NCI-H1694 (cell line): ENCODE measurements at regions not wholly inside any gene's neighbourhood (a gene's known extent, or its start where the extent isn't known, plus 50 kb on each side); places are given as distances from the start of the nearest gene placed in this dataset.

ENCODE experiments used
- DNase-seq: peaks from one replicate; lab custom pipeline; 2025; lab: John Stamatoyannopoulos, UW

DNA sequence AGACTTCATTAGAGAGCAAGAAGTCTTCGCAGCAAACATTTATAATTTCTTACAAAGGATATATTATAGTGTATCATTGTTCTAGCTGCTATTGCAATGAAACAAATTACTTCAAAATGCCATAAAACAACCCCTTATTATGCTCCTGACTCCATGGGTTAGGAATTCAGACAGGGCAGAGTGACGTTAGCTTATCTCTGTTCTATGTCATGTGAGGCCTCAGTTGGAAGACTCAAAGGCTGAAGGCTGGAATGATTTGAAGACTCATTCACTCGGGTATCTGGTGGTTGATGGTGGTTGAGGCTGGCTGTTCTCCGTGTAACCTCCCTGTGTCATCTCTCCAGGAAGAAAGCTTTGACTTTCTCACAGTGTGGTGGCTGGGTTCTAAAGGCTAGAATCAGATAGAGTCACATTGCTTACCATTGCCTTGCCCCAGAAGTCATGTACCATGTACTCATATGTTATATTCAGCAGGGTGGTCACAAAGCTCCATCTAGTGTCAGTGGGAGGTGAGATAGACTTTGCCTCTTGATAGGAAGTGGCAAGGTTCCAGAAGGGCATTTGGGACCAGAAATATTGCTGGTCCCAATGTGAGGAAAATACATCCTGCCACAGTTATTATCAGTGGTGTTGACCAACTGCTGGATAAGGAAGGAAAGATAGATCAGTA, 226.9 kb downstream of the TMEM38B start:
- no peak for DNase-seq

DNA sequence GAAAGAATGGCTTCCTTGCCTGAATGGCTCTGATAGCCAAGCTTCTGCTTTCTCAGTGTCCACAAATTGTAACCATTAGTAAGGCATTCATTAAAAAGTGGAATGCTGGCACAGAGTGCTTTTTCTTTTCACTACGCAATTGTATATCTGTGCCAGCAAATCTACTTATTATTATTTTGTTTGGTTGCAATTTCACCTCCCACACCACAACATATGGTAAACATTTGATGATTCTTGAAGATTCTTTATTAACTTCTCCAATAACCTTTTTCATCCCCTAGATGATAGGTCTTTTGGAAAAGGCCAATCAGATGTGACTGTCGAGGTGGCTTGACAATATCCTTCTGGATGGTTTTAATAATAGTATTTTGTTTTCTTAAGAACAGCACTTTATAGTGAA, 234.1 kb downstream of the TMEM38B start:
- no peak for DNase-seq

DNA sequence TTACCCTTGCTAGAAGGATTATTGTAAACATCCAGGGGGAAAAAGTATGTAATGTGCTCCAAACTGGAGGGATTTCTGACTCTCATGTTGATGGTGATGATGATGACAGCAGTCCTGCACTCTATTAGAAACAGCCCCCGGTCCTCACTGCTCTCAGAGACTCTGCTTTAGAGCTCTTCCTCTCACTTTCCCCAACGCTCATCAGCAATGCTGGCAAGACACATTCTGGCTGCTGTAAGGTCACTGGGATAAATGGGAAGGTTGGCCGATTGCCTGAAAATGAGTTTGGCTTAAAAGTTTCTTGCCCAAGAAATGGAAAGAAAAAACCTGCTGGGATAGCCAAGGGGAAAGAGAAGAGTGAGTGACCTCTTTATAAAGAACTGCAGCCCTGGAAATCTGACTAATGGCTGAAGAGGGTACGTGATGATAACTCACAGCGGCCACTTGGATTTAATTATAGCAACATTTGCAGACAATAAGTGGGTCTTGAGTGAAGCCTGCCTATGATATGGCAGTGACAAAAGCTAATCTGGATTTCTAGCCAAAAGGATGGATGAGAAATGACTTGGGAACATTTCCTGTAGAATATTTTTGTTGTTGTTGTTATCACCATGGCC, 235.8 kb downstream of the TMEM38B start:
- no peak for DNase-seq

DNA sequence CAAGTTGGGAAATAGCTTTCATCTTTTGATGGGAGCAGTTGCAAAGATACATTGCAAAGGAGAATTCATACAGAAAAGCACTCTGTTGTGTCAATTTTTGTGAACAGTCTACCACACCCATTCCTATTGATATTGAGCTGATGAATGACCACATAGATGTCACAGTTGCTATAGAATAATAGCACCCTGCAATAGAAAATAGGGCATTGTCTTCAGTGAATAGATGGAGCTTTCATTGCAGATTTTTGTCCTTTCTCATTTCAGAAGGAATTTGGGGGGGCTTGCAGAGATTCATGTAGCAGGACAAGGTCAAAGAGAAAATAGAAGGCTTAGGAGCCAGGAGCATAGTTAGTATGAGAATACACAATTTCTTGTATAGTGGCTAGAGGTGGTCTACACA, 237.9 kb downstream of the TMEM38B start:
- DNase-seq, result no peak

DNA sequence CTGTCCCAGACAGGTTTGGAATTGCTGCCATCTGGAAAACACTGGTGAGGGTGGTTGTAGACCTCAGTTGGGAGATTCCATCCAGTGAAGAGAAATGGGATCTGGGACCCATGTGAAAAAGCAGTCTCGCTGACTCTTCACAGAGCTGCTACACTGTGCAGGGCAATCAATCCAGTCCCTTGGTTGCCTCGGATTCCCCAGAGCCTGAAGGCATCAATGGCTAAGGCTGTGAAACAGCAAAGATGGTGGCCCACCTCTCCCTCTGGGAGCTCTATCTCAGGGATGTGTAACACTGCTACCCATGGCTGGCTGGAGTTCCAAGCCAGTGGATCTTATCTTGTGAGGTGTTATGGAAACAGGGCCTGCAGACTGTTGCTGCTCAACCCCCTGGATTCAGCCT, 256.1 kb downstream of the TMEM38B start:
- no peak for DNase-seq

DNA sequence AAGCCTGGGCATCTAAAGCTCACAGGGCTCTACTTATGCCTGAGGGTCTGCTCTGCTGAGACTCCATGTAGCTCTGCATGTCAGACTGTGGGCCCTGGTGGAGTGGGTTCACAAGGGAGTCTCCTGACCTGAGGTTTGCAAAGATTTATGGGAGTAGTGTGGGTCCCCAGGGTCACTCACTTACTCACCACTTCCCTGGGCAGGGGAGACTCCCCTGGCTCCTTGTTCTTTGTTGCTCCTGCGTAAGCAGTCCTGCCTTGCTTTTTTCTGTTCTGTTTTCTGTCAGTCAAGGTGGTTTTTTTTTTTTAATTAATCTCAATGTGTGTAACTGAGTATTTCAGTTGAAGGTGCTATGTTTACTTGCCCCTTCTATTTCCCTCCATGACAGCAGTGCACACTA, 256.6 kb downstream of the TMEM38B start:
- DNase-seq, result no peak

DNA sequence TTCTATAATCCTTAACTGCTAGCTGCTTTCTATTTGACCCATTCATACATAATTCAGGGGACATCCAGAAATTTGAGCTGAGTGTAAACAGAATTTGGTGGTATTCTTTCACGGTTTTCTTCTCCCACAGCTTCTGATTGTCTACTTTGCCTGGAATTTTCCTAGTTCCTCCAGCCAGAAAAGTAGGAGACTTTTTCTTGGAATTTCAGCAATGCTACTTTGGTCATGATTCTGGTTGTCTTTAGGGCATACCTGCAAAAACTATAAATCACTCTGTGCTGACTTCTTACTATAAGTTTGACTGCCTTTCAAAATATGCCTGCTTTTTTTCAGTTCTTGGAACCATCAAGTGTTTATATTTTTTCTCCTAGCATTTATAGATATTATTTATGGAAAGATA, 260.2 kb downstream of the TMEM38B start:
- no peak for DNase-seq

DNA sequence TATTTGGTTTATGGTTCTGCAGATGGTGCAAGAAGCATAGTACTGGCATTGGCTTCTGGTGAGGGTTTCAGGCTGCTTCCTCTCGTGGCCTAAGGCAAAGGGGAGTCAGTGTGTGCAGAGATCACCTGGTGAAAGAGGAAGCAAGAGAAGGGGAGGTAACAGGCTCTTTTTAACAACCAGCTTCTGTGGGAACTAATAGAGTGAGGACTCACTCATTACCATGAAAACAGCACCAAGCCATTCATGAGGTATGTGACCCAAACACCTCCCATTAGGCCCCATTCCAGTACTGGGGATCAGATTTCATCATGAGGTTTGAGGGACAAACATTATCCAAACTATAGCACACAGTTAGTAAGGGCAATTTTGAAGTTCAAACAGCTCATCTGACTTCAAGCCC, 263.5 kb downstream of the TMEM38B start:
- DNase-seq, result no peak

DNA sequence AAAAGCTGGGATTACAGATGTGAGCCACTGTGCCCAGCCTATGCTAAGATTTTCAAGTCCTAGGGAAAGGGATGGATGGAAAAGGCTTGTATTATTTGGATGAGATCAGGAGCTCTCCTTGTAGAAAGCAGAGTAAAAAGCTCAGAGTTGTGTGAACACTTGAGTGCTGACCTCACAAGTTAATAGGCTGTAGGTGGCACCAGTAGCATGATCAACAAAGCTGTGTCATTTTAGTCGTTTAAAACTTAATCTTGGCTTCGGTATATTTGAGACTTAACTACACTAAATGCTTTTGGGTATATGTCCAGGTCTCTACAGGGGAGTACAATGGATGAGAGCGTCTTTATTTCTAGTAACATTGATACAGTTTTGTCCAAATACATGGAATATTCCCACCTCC, 264.2 kb downstream of the TMEM38B start:
- no peak for DNase-seq

DNA sequence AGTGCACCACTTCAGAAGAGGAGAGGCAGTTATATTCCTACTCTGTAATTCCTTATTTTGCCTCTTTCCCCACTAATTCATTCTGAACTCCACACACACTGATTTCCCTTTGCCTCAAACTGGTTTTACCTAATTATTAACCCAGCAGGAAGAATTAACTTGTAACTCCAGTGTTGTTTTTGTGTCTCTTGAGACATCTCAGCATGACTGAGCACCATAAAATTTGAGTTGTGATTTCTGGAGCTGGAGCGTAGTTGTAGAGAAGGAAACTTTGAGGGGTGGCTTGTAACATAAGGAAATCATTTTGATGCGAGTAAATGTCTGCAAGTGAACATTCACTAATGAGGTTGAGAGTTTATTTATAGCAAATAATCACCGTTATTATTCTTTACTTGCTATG, 265.2 kb downstream of the TMEM38B start:
- DNase-seq, result no peak

DNA sequence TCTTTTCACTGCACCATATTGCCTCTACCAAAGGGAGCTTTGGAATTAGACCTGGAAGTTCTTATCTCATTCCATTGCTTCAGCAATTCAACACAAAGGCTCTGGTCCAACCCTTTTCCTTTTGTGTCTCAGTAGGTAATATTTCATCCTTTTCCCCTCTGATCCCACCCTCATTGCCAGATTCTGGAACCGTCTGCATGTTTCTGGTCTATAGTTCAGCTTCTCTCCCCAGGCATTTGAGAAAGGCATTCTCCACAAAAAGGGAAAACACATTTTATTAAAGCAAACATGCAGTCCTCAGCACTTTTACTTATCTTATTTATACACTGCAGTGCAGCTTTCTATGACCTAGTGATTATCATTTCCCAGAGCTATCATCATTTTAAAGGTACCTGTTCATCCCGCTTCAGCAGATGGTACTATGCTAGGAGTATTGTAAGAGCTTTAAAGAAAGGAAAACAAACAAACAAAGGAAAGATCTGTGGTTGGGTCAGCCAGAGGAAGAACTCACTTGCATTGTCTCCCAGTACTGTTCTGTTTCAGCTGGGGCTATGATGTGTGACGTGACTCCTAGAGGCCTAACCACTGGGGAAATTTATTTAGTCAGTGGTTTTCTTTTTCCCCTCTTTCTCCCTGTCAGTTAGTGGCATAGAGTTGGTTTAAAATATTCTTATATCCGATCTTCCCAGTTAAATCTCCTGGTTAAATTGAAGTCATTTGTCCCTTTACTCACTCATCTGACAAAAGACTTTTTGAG, 269.2 kb downstream of the TMEM38B start:
- no peak for DNase-seq

DNA sequence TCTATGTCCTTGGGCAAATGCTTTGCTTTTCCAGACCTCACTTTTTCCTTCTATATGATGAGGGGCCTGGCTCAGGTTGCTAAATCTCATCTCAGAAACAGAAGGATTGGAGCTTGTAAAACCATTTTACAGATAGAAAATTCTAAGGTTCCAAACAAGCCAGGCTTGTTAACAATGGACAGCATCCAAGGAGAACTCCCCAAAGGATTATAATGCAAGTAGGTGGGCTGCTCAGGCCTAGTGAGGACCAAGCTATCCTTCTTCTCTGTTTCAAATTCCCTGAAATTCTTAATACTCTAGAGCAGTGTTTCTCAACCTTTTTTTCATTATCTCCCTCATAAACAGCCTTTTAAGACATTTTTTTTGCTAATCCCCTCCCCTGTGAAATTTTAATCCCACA, 269.8 kb downstream of the TMEM38B start:
- no peak for DNase-seq

DNA sequence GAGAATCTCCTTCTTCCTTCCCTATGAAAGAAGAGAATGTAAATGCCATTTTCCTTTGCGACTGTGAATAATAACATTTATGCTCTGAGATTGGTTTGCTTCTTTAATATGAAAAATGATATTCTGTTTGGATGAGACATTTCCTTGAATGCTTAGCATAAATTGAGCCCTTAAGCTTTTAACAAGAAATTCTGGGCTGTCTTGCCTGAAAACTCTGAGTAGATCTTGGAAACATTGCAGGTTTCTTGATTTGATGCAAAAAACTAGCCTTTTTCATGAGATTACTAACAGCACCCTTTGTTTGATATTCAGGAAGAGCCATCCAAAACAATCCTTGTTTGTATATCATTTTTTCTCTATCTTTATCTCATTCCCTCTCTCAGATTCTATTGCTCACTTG, 272.5 kb downstream of the TMEM38B start:
- DNase-seq, result no peak

DNA sequence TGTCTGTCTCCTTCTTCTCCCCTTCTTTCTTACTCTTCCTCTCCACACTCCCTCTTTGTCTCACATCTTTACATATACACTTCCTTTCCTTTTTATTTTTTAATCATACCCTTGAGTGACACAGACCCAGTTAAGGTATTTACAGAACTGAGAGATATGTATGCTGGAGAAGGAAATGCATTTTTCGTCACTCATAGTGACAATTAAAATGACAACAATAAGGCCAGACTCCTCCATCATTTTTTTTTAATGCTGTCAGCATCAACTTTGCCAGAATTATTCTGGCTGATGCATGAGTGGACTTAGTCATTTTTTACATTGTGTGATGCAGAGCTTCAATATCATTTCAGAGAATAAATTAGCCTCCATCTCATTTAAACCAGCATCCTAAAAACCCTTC, 272.9 kb downstream of the TMEM38B start:
- DNase-seq, result no peak

DNA sequence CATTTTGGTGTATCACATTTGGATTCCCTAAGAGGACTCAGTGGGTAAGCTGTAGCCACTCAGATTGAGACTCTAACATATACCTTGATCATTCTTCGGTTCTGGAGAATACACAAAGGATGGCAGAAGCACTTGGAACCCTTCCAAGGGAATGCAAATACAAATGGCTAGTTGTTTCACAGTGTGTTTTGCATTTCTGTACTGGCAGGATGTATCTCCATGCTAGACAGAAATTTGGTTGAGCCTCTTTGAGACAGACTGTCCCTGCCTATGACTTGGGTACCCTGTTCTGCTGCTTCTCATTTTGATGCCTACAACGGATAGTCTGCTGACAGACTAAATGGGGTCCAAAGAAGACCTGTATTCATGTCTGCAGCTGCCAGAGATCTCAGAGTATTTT, 273.5 kb downstream of the TMEM38B start:
- DNase-seq, result no peak

DNA sequence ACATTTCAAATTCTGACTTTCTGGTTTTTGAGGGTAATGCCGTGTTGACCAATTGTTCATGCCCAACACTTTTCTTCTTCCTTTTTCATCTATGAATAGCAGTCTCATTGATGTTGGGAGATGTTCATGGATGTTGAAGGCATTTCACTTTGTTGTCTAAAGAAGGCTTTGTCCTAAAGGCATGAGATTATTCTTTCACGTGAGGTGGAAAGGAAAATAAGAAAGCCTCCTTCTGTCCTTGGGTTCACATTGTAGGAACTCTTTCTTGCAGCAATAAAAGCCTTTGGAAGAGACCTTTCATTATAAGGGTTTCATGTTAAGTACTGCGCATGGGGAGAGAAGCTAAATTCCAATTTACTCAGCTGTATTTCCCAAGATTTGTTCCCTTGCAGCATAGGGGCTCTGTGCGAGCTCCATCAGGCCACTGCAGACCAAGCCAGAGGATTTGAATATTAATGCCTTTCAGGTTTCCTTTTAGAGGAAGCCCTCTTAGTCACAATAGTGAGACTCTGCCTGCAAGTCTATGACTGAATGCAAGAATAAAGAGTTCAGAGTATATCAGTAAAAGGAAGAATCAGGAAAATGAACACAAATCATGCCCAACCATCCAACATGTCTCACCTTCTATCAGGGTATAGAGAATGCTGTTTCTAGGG, 274.6 kb downstream of the TMEM38B start:
- no peak for DNase-seq

DNA sequence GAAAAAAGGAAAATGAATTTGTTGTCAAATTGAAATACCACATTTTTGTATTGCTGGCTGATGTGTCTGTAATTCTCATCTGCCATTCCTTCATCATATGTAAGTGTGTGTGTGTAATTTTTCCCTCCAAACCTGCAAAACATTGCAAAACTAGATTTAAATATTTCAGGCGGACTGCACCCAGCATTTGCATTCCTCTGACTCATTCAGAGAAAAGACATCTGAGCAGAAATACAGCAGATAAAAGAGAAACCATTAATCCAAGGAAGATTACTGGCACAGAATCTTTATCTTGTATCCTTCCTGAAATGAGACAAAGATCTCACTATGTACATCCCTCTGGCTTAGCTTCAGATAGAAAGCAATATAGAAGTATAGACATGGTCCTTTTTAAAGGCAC, 275.3 kb downstream of the TMEM38B start:
- DNase-seq, result no peak

DNA sequence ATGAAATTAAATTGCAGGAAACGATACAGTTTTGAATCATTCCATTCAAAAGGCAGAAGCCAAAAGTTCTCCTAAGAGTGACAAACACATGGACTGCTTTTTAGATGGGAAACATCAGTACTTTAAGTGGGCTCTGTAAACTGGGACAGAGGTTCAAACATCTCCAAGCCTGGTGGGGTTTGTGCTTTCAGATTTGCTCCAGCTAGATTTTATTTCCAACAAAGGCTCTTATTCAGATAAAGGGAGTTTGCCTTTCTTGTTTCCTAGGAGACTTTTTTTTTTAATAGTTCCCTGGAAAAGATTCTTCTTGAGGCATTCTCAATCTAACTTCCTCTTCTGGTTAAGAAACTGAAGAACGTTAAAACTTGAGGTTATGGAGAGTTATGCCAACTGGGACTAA, 277.6 kb downstream of the TMEM38B start:
- no peak for DNase-seq

DNA sequence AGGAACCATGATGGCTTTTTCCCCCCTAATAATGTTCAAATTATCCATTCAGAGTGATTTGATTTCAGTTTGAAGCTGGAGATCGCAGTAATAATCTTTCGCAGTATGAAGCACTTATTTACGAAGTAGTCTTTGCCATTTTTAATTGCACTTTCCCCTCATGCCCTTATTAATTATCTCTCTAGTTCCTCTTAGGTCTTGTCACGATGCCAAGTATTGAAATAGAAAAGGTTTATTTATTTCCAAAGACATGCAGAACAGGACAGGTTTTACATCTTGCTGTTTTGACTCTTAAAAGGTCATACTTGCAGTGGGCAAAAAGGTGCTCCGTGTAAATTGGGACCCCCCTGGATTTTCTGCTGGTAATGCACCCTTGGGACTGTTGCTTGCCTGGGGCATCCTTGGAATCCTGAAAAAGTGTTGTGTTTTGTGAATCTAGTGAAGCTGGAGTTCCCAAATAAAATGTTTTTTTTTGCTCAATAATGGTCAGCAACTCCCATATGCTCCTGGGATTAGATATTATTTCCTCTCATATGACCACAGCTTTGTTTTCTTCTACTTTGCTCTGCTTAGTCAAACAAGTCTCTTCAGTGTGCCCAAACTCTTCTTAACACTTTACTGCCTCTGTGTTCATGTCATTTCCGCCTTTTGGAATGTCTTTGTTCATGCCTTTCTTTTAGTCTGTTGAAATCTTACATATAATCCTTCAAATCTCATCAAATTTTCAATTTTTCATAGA, 278.3 kb downstream of the TMEM38B start:
- no peak for DNase-seq

DNA sequence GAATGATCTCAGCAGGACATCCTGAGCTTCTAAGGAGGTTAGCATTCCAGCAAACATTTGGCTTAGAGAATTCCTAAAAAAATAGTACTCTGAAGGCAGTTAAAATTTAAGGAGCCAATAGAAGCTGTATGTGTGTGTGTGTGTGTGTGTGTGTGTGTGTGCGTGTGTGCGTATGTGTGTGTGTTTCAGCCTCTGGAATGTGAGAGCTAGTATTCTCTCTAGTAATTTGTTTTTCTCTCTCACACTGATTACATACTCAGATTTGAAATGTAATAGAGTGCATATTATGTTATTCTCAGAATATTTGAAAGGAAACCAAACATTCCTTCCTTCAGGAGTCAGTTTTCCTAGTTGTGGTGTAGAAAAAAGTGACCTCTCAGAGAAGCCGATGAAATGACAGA, 279.6 kb downstream of the TMEM38B start:
- DNase-seq, result no peak

DNA sequence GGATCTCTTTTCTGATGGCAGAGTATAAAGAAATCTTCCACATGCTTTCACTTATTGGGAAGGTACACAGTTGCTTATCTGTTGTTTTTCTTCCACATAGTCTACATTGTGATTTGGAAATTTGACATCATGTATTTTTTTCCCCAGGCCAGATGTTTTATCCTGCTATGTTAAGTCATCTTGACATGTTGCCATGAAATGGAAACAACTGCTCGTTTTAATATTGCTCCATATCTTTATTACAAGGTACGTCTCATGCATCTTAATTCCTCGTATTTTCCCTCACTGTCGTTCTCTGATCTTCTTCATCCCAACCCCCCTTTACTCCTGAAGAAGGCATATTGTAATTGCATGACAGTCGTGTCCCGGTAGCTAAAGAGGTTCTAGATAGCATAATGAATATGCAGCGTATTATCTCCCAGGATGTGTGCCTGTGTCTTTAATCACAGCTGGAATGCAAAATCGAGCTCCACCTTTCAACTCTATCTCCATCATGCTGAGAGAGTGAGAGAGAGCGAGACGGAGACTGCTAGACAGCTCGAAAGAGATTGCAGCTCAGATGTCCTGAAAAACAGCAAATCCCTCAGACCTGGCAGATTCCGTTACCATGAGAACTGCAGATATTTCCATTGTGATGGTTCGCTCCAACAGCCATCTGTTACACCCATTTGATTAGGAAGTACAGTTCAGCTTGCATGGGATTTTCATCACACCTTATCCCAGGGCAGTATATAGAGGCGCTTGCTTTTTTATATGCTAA, 281.7 kb downstream of the TMEM38B start:
- DNase-seq, result peak; percentile 72

DNA sequence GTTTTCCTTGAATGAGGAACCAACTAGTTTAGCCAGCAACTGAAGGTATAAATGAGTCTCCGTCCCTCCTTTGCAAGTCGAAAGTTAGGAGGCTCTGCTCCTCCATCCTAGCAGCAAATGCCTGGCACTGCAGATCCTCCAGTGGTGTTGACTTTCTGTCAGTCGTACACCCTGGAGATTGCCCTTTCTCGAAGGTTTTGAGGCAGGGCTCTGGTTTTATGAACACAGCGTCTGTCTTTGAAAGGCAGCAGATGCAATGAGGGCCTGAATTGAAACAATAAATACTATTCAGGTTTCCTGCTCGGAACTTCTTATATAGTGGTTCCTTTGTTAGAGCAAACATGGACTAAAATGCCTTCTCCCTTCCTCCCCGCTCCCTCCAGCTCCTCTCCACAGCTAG, 284.0 kb downstream of the TMEM38B start:
- no peak for DNase-seq
